ENCODE measurements at regions not wholly inside any gene's neighbourhood (a gene's known extent, or its start where the extent isn't known, plus 50 kb on each side); places are given as distances from the start of the nearest gene placed in this dataset.

GRCh38 chr3:95449841-95450240 is 1364.6 kb upstream of the EPHA6 start:
- no peaks in the 10 kb centered on the region for H3K4me1 Mint-ChIP-seq (ENCODE audit: low read depth)
- no peaks in the 10 kb centered on the region for H3K36me3 Mint-ChIP-seq (ENCODE audit: low read depth)
- no peaks in the 10 kb centered on the region for H3K9me3 Mint-ChIP-seq
- DNase-seq (ENCODE audit: low spot score): no peak
- no peaks in the 10 kb centered on the region for H3K27me3 Mint-ChIP-seq (ENCODE audit: insufficient read depth)
- no peak overlapping the region for H3K4me3 Mint-ChIP-seq
- no peak overlapping the region for H3K27ac Mint-ChIP-seq
- intact Hi-C loops (cut with micrococcal nuclease): no loop called here

DNA sequence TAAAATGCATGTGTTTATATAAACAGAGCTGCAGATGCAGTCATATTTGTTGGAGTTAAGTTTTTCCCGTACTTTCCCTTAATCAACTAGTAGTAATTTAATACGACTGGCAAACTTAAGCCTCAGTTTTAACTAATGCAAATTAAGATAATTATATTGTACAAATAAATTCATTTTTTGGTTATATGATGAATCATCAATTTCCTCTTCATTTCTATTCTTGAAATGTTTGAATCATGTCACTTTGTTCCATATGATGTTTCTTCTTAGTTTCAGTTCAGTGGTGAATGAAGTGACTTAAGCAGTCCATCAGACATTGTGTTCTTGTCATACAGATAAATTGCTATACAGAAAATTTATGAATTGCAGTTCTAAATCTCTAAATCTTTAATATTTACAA is 1361.2 kb upstream of the EPHA6 start:
- Mint-ChIP-seq H3K4me3 (no peak overlapping the region), H3K27me3 (ENCODE audit: insufficient read depth) (no peaks in the 10 kb centered on the region), H3K4me1 (ENCODE audit: low read depth) (no peaks in the 10 kb centered on the region), H3K27ac (no peak overlapping the region), H3K9me3 (no peaks in the 10 kb centered on the region), H3K36me3 (ENCODE audit: low read depth) (no peaks in the 10 kb centered on the region)
- intact Hi-C loops (cut with micrococcal nuclease): no loop called here
- DNase-seq (ENCODE audit: low spot score): no peak

DNA sequence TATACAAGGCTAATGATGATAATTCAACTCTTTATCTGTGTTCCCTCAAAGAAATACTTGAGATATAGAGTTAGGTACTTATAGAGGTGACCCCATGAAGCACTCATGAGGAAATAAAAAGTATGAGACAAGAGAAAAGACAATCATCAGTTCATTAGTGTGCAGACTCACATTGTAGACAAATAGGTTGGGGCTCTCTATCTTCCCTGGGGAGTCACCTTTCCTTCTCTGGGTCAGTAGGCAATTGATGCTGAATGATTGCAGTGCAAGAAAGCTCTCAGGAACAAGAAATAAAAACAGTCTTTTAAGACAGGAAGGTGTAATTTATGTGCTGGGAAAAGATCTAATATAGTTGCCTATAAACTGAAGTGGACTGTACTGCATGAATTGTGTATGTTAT is 1357.6 kb upstream of the EPHA6 start:
- no peaks in the 10 kb centered on the region for H3K9me3 Mint-ChIP-seq
- no peak overlapping the region for H3K27ac Mint-ChIP-seq
- no peaks in the 10 kb centered on the region for H3K36me3 Mint-ChIP-seq (ENCODE audit: low read depth)
- no peaks in the 10 kb centered on the region for H3K4me1 Mint-ChIP-seq (ENCODE audit: low read depth)
- H3K27me3 Mint-ChIP-seq (ENCODE audit: insufficient read depth): no peaks in the 10 kb centered on the region
- intact Hi-C loops (cut with micrococcal nuclease): no loop called here
- H3K4me3 Mint-ChIP-seq: no peak overlapping the region
- no peak for DNase-seq (ENCODE audit: low spot score)

- H3K27me3 Mint-ChIP-seq (ENCODE audit: insufficient read depth): no peaks in the 10 kb centered on the region
- intact Hi-C loops (cut with micrococcal nuclease): no loop called here
- no peak overlapping the region for H3K27ac Mint-ChIP-seq
- no peaks in the 10 kb centered on the region for H3K4me1 Mint-ChIP-seq (ENCODE audit: low read depth)
- DNase-seq (ENCODE audit: low spot score): no peak
- H3K9me3 Mint-ChIP-seq: peaks cover 6% of the 10 kb centered on the region
- H3K4me3 Mint-ChIP-seq: no peak overlapping the region
- H3K36me3 Mint-ChIP-seq (ENCODE audit: low read depth): no peaks in the 10 kb centered on the region
Observed at GRCh38 chr3:95459706-95460105, 1354.7 kb upstream of the EPHA6 start.

GRCh38 chr3:95460274-95460673 is 1354.1 kb upstream of the EPHA6 start:
- intact Hi-C loops (cut with micrococcal nuclease): no loop called here
- Mint-ChIP-seq H3K4me3 (no peak overlapping the region), H3K27me3 (ENCODE audit: insufficient read depth) (no peaks in the 10 kb centered on the region), H3K36me3 (ENCODE audit: low read depth) (no peaks in the 10 kb centered on the region), H3K27ac (no peak overlapping the region), H3K4me1 (ENCODE audit: low read depth) (no peaks in the 10 kb centered on the region), H3K9me3 (peaks cover 6% of the 10 kb centered on the region)
- no peak for DNase-seq (ENCODE audit: low spot score)

- intact Hi-C loops (cut with micrococcal nuclease): no loop called here
- DNase-seq (ENCODE audit: low spot score): no peak
- Mint-ChIP-seq H3K27me3 (ENCODE audit: insufficient read depth) (no peaks in the 10 kb centered on the region), H3K4me3 (no peak overlapping the region), H3K4me1 (ENCODE audit: low read depth) (no peaks in the 10 kb centered on the region), H3K27ac (no peak overlapping the region), H3K9me3 (peaks cover 6% of the 10 kb centered on the region), H3K36me3 (ENCODE audit: low read depth) (no peaks in the 10 kb centered on the region)
Observed at GRCh38 chr3:95462161-95462560, 1352.2 kb upstream of the EPHA6 start.

GRCh38 chr3:95464346-95464745 is 1350.0 kb upstream of the EPHA6 start:
- Mint-ChIP-seq H3K4me3 (no peak overlapping the region), H3K27me3 (ENCODE audit: insufficient read depth) (no peaks in the 10 kb centered on the region), H3K4me1 (ENCODE audit: low read depth) (no peaks in the 10 kb centered on the region), H3K9me3 (peaks cover 10% of the 10 kb centered on the region), H3K27ac (no peak overlapping the region), H3K36me3 (ENCODE audit: low read depth) (no peaks in the 10 kb centered on the region)
- intact Hi-C loops (cut with micrococcal nuclease): no loop called here
- no peak for DNase-seq (ENCODE audit: low spot score)

DNA sequence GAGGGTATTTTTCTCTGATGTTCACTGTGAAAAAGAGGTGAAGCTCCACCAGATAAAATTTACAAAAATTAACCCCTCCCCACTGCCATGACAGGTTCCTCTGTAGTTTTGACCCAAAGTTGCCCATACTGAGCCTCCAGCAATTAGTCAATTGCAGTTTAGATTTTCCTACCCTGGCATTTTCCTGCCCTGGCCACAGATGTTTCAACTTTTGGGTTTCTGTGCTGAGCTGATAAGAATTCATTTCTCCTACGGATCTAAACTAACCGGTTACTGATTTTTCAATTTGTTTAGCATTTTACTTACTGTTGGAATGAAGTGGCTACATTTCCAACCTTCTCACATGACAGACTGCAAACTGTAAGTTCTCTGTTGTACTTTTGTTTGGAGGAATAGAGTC is 1346.1 kb upstream of the EPHA6 start:
- Mint-ChIP-seq H3K4me1 (ENCODE audit: low read depth) (no peaks in the 10 kb centered on the region), H3K27ac (no peak overlapping the region), H3K9me3 (peaks cover 4% of the 10 kb centered on the region), H3K27me3 (ENCODE audit: insufficient read depth) (no peaks in the 10 kb centered on the region), H3K4me3 (no peak overlapping the region), H3K36me3 (ENCODE audit: low read depth) (no peaks in the 10 kb centered on the region)
- DNase-seq (ENCODE audit: low spot score): no peak
- intact Hi-C loops (cut with micrococcal nuclease): no loop called here

GRCh38 chr3:95474338-95474737 is 1340.1 kb upstream of the EPHA6 start:
- no peaks in the 10 kb centered on the region for H3K9me3 Mint-ChIP-seq
- no peak for DNase-seq (ENCODE audit: low spot score)
- no peaks in the 10 kb centered on the region for H3K36me3 Mint-ChIP-seq (ENCODE audit: low read depth)
- no peaks in the 10 kb centered on the region for H3K4me1 Mint-ChIP-seq (ENCODE audit: low read depth)
- H3K27ac Mint-ChIP-seq: no peak overlapping the region
- H3K27me3 Mint-ChIP-seq (ENCODE audit: insufficient read depth): no peaks in the 10 kb centered on the region
- intact Hi-C loops (cut with micrococcal nuclease): no loop called here
- no peak overlapping the region for H3K4me3 Mint-ChIP-seq

DNA sequence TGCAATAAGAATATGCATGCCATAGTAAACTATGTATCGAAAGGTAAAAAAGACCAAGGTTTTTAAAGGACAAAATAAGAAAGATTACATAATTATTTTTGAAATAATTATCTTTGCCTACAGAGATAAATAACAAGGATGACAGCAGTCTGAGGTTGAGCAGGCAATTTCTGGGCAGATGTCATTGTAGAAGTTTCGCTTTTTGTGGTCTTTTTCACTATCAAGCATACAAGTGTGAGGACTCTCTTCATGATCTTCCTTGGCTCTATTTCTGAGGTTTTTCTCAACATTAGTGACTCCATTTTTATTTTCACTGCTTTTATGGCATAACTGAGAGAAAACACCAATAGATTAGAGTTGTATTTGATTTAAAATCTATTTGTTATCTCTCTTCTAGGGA is 1337.9 kb upstream of the EPHA6 start:
- no peaks in the 10 kb centered on the region for H3K36me3 Mint-ChIP-seq (ENCODE audit: low read depth)
- DNase-seq (ENCODE audit: low spot score): no peak
- intact Hi-C loops (cut with micrococcal nuclease): no loop called here
- no peaks in the 10 kb centered on the region for H3K4me1 Mint-ChIP-seq (ENCODE audit: low read depth)
- no peaks in the 10 kb centered on the region for H3K9me3 Mint-ChIP-seq
- H3K4me3 Mint-ChIP-seq: no peak overlapping the region
- no peaks in the 10 kb centered on the region for H3K27me3 Mint-ChIP-seq (ENCODE audit: insufficient read depth)
- H3K27ac Mint-ChIP-seq: no peak overlapping the region

DNA sequence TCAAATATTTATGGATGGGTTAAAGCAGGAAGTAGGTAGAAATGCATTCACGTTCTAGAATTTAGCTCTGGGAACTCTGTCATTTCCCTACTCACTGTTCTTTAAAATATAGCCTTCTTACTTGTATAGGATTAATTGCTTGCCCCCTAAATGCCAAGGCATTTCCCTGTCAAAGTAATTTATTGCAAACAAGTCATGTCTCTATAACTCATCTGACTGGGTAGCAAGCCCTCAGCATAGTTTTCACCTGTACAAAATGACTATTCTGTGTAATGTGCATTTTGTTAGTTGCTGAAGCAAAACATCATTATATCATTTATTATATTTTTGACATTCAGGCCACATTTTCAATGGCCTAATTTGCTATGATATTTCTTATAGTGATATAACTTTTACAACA is 1308.2 kb upstream of the EPHA6 start:
- H3K9me3 Mint-ChIP-seq: no peaks in the 10 kb centered on the region
- DNase-seq (ENCODE audit: low spot score): no peak
- intact Hi-C loops (cut with micrococcal nuclease): no loop called here
- H3K27ac Mint-ChIP-seq: no peak overlapping the region
- H3K4me3 Mint-ChIP-seq: no peak overlapping the region
- H3K4me1 Mint-ChIP-seq (ENCODE audit: low read depth): no peaks in the 10 kb centered on the region
- no peaks in the 10 kb centered on the region for H3K36me3 Mint-ChIP-seq (ENCODE audit: low read depth)
- H3K27me3 Mint-ChIP-seq (ENCODE audit: insufficient read depth): no peaks in the 10 kb centered on the region

DNA sequence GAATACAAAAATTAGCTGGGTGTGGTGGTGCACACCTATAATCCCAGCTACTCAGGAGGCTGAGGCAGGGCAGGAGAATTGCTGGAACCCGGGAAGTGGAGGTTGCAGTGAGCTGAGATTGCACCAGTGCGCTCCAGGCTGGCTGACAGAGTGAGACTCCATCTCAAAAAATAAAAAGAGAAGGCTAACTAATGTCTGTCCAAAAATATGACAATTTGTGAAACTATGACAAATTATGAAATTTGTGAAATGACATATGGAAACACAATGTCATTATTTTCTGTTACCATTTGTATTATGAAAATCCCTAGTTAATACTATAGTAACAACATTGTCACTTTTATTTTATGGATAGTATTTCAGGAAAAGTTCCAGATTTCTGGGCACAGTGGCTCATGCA is 1306.3 kb upstream of the EPHA6 start:
- Mint-ChIP-seq H3K4me1 (ENCODE audit: low read depth) (no peaks in the 10 kb centered on the region), H3K27me3 (ENCODE audit: insufficient read depth) (no peaks in the 10 kb centered on the region), H3K36me3 (ENCODE audit: low read depth) (no peaks in the 10 kb centered on the region), H3K4me3 (no peak overlapping the region), H3K27ac (no peak overlapping the region), H3K9me3 (no peaks in the 10 kb centered on the region)
- DNase-seq (ENCODE audit: low spot score): no peak
- intact Hi-C loops (cut with micrococcal nuclease): no loop called here

- Mint-ChIP-seq H3K4me1 (ENCODE audit: low read depth) (no peaks in the 10 kb centered on the region), H3K9me3 (no peaks in the 10 kb centered on the region), H3K27ac (no peak overlapping the region), H3K27me3 (ENCODE audit: insufficient read depth) (no peaks in the 10 kb centered on the region), H3K4me3 (no peak overlapping the region), H3K36me3 (ENCODE audit: low read depth) (no peaks in the 10 kb centered on the region)
- intact Hi-C loops (cut with micrococcal nuclease): no loop called here
- no peak for DNase-seq (ENCODE audit: low spot score)
Observed at GRCh38 chr3:95511828-95512227, 1302.6 kb upstream of the EPHA6 start.

DNA sequence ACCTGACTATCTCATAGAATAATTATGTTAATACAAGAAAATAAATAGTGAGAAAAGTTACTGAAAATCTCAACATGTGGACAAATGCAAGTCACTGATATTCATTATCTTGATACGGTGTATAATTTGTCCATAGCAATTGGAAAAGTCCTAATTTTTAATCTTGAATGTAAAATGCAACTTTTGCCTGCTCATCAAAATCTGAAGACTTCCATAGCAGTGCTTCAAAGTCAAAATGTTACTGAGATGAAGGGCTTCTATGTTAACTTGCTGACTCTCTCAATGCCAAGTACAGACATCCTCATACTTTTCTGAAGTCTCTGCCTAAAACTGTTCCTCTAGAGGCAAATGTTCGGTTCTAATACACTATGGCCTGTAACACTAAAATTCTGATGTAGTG is 1300.1 kb upstream of the EPHA6 start:
- Mint-ChIP-seq H3K36me3 (ENCODE audit: low read depth) (no peaks in the 10 kb centered on the region), H3K27me3 (ENCODE audit: insufficient read depth) (no peaks in the 10 kb centered on the region), H3K27ac (no peak overlapping the region), H3K4me3 (no peak overlapping the region), H3K9me3 (no peaks in the 10 kb centered on the region), H3K4me1 (ENCODE audit: low read depth) (no peaks in the 10 kb centered on the region)
- intact Hi-C loops (cut with micrococcal nuclease): no loop called here
- no peak for DNase-seq (ENCODE audit: low spot score)

Data from activated T-helper 1 cell treated with anti-CD3 and anti-CD28 coated beads, Interleukin-12 subunit alpha, Interleukin-12 subunit beta, Interleukin-2, Interleukin-4 antibody, amounts not matched to agents 30 ng/mL and 10 ng/mL and 1 ng/mL, durations not matched to agents 14 hours and 24 hours and 36 hours (primary cell).